Central memory CD8-positive, alpha-beta T cell (primary cell): ENCODE measurements at regions not wholly inside any gene's neighbourhood (a gene's known extent, or its start where the extent isn't known, plus 50 kb on each side); places are given as distances from the start of the nearest gene placed in this dataset.

Source experiments
- ATAC-seq: fragments of 150-1000 bp; cut with Tn5 transposase; replicated peaks from 2 replicates; pipeline ENCODE4 v1.10.0; 2022; ENCODE audit warnings: mild to moderate bottlenecking, moderate FRiP score, moderate number of reproducible peaks; ENCODE audit not compliant: poor library complexity, severe bottlenecking; ENCODE audit errors: extremely low read depth
- DNase-seq, 2 donors: peaks; one replicate each; pipeline ENCODE4 v3.0.0; 2021; ENCODE audit warnings: low spot score in 2 of 2
- H3K27ac Mint-ChIP-seq: one replicate; pipeline ENCODE4 v1.8.0; 2022; ENCODE audit warnings: low read depth, mild to moderate bottlenecking, moderate library complexity, mixed read lengths
- H3K27me3 Mint-ChIP-seq: one replicate; pipeline ENCODE4 v1.8.0; 2022; ENCODE audit warnings: mixed read lengths
- H3K36me3 Mint-ChIP-seq: one replicate; pipeline ENCODE4 v1.8.0; 2022; ENCODE audit warnings: mild to moderate bottlenecking, moderate library complexity, mixed read lengths; ENCODE audit not compliant: insufficient read depth
- H3K4me1 Mint-ChIP-seq: one replicate; pipeline ENCODE4 v1.8.0; 2022; ENCODE audit warnings: mixed read lengths
- H3K4me3 Mint-ChIP-seq: one replicate; pipeline ENCODE4 v1.8.0; 2022; ENCODE audit warnings: mild to moderate bottlenecking, moderate library complexity, mixed read lengths
- H3K9me3 Mint-ChIP-seq: one replicate; pipeline ENCODE4 v1.8.0; 2022; ENCODE audit warnings: mixed read lengths

DNA sequence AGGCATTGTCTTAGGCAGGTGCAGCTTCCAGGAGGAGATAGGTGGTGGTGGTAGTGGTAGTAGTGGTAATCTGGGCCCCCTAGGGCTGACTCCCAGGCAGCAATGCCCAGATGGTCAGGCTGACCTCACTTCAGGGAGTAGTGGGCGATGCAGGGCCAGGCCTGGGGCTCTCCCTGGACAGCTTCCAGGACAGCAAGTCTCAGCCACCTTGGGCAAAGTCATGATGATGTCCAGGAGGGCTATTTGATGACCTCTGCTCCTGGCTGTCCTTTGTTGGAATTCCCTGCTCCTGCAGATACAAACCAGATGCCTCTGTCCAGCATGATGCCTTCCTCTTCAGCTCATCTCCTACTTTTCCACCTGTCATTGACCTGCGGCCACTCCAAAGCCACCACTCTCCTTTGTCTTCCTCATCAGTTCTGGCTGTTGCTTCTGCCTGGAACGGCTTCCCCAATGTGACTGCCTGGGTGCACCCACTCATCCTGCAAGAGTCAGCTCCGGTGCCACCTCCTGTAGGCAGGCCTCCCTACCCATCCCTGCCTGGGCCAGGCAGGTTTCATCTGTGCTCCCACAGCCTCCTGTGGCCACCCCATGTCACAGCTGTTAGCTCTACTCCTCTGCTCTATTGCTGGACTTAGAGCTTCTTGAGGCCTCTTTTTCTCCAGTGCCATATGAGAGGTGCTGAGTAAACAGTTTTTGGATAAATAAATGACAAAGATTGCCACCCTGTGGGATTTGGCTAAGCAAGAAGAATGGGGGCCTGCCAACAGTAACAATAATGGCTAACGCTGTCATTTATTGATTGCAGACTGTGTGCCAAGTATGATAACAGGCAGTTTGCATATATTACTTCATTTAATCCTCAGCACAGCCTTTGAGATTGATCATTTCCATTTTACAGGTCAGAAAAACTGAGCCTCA is 172.9 kb upstream of the NECTIN1 start:
- Mint-ChIP-seq H3K27me3 (peaks cover 27% of the 10 kb centered on the region), H3K4me3 (no peak overlapping the region), H3K36me3 (peaks cover 2% of the 10 kb centered on the region), H3K27ac (no peak overlapping the region), H3K9me3 (no peaks in the 10 kb centered on the region), H3K4me1 (no peaks in the 10 kb centered on the region)
- ATAC-seq (no peak), DNase-seq (no peak)

DNA sequence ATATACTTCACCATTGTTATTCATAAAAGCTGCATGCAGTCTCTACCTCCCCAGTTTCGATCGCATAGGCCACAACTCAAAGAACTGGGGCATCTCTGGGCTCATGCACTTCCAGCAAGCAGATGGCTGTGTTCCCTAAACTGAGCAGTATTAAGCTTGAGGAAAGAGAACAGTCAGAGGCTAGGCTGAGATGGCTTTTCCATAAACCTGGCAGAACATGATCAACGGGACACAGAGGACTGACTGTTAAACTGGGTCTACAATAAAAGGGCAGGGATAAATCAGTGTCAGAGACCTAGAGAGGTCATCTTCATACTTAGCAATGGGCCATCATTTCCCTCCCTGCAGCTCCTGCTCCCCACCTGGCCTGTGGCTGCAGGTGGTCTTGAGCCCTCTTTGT is 171.0 kb upstream of the NECTIN1 start:
- DNase-seq (no peak), ATAC-seq (no peak)
- no peak overlapping the region for H3K27ac Mint-ChIP-seq
- H3K27me3 Mint-ChIP-seq = peaks cover 17% of the 10 kb centered on the region
- H3K36me3 Mint-ChIP-seq = peaks cover 2% of the 10 kb centered on the region
- no peaks in the 10 kb centered on the region for H3K4me1 Mint-ChIP-seq
- H3K9me3 Mint-ChIP-seq = no peaks in the 10 kb centered on the region
- no peak overlapping the region for H3K4me3 Mint-ChIP-seq

DNA sequence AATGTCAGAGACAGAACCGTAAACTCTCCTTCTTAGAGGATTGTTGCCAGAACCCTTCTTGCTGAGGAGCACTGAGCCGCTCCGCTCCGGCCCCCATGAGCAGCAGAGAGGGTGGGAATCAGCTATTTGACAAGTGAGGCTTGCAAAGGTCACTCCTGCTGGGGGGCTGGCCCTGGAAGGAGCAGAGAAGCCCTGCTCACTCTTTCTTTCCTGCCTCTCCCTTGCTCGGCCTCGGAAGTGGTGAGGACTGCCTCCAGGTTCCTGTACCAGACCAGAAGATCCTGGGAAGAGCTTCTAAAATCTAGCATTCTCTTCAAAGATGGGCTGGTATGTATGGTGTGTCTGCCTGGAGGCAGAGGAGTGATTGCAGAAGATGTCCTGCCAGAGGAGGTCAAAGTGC is 168.6 kb upstream of the NECTIN1 start:
- Mint-ChIP-seq H3K9me3 (no peaks in the 10 kb centered on the region), H3K4me1 (no peaks in the 10 kb centered on the region), H3K4me3 (no peak overlapping the region), H3K27me3 (peaks cover 19% of the 10 kb centered on the region), H3K36me3 (no peaks in the 10 kb centered on the region), H3K27ac (no peak overlapping the region)
- ATAC-seq (no peak), DNase-seq (no peak)

- Mint-ChIP-seq H3K9me3 (no peaks in the 10 kb centered on the region), H3K36me3 (no peaks in the 10 kb centered on the region), H3K4me1 (no peaks in the 10 kb centered on the region), H3K27ac (no peak overlapping the region), H3K4me3 (no peak overlapping the region), H3K27me3 (peaks cover 21% of the 10 kb centered on the region)
- no peak for DNase-seq
- ATAC-seq = no peak
These were observed 168.0 kb upstream of the NECTIN1 start for GRCh38 chr11:119897046-119897440.

GRCh38 chr11:119896387-119897045 is 167.5 kb upstream of the NECTIN1 start:
- H3K27ac Mint-ChIP-seq = no peak overlapping the region
- ATAC-seq = no peak
- no peaks in the 10 kb centered on the region for H3K4me1 Mint-ChIP-seq
- no peak for DNase-seq
- H3K9me3 Mint-ChIP-seq = no peaks in the 10 kb centered on the region
- H3K27me3 Mint-ChIP-seq = peaks cover 21% of the 10 kb centered on the region
- H3K36me3 Mint-ChIP-seq = no peaks in the 10 kb centered on the region
- no peak overlapping the region for H3K4me3 Mint-ChIP-seq

GRCh38 chr11:119895981-119896380 is 167.0 kb upstream of the NECTIN1 start:
- DNase-seq (no peak), ATAC-seq (no peak)
- Mint-ChIP-seq H3K36me3 (no peaks in the 10 kb centered on the region), H3K4me1 (no peaks in the 10 kb centered on the region), H3K4me3 (no peak overlapping the region), H3K27me3 (peaks cover 21% of the 10 kb centered on the region), H3K27ac (no peak overlapping the region), H3K9me3 (no peaks in the 10 kb centered on the region)

DNA sequence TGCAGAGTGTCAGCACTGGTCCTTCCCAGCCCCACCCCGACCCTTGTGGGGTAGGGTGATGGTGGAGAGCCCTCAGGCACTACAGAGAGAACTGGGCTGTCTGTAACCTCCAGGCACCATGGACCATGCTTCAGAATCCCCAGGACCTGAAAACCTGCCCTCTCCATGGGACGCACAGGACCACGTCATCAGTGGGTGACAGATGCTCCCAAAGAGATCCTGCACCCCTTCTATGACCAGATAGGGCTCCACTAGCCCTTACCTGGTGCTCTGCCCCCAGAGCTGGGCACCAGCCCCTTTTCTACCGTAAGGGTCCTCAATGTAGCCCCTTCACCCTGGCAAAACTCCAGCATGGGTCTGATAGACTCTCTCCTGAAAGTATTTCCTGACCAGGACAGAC is 165.9 kb upstream of the NECTIN1 start:
- ATAC-seq (no peak), DNase-seq (no peak)
- Mint-ChIP-seq H3K4me1 (no peaks in the 10 kb centered on the region), H3K36me3 (no peaks in the 10 kb centered on the region), H3K27ac (no peak overlapping the region), H3K4me3 (no peak overlapping the region), H3K27me3 (peaks cover 25% of the 10 kb centered on the region), H3K9me3 (no peaks in the 10 kb centered on the region)

DNA sequence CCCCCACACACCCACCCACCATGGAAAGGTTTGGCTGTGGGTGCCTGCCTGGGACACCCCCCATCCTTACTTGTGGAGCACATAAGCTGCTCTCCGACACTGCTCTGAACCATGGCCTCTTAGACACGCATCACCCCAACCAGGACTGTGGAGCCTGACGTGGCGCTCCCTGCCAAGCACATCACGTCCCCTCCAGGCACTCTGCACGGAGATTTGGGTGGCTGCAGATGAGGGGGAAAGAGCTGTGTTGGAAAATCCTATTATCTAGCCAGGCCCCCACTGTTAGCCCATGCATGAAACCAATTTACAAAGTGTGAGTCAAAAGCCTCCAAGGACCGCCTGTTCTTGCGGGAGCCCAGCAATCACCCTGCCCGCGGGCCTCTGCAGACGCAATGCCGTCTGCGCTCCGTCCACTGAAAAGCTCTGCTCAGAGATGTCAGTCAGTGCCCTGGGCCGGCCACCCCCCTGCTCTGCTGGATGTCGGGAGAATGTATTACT is 163.4 kb upstream of the NECTIN1 start:
- Mint-ChIP-seq H3K4me1 (no peaks in the 10 kb centered on the region), H3K9me3 (no peaks in the 10 kb centered on the region), H3K27ac (no peak overlapping the region), H3K27me3 (peaks cover 36% of the 10 kb centered on the region), H3K4me3 (no peak overlapping the region), H3K36me3 (no peaks in the 10 kb centered on the region)
- ATAC-seq = no peak
- no peak for DNase-seq

DNA sequence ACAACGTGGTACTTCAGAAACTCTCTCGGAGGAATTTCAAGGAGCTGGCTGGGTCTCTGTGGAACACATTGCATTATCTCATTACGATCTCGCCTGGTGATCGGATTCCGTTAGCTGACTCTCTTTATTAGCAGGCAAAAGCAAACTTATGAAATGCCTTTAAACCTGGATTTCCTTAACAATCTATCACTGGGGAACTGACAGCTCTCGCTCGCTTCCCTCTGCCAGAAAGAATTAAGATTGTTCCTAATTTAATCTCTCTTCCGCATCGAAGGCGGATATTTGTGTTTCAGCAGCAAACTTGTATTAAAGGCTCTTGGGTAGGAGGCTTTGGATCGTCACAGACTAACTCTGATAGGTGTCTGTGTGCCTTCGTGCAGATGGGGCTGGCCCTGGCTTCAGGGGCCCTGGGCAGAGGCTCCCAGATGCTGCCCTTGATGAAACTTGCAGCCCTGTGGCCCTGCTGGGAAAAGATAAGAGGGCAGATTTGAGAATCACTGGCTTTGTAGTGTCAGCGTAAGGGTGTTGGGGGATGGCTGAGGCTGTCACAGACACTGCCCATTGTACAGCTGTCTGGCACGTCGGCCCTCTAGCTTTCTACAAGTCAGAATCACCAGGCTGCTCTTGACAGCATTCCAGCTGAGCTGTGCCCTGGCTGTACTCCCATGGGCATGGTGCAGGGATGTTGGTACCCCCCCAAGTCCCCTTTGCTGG is 162.2 kb upstream of the NECTIN1 start:
- H3K9me3 Mint-ChIP-seq = no peaks in the 10 kb centered on the region

GRCh38 chr11:119890466-119890865 is 161.5 kb upstream of the NECTIN1 start:
- DNase-seq (no peak), ATAC-seq (no peak)
- Mint-ChIP-seq H3K27me3 (peaks cover 50% of the 10 kb centered on the region), H3K27ac (no peak overlapping the region), H3K36me3 (no peaks in the 10 kb centered on the region), H3K4me1 (no peaks in the 10 kb centered on the region), H3K4me3 (no peak overlapping the region), H3K9me3 (no peaks in the 10 kb centered on the region)

More for the DNA sequence above, 162.2 kb upstream of the NECTIN1 start:
- H3K27ac Mint-ChIP-seq = no peak overlapping the region
- H3K36me3 Mint-ChIP-seq = no peaks in the 10 kb centered on the region
- H3K4me3 Mint-ChIP-seq = no peak overlapping the region
- H3K4me1 Mint-ChIP-seq = no peaks in the 10 kb centered on the region
- DNase-seq (no peak), ATAC-seq (no peak)
- H3K27me3 Mint-ChIP-seq = peaks cover 46% of the 10 kb centered on the region

GRCh38 chr11:119889728-119890280 is 160.8 kb upstream of the NECTIN1 start:
- Mint-ChIP-seq H3K36me3 (no peaks in the 10 kb centered on the region), H3K9me3 (no peaks in the 10 kb centered on the region), H3K27me3 (peaks cover 50% of the 10 kb centered on the region), H3K4me3 (no peak overlapping the region), H3K27ac (no peak overlapping the region), H3K4me1 (no peaks in the 10 kb centered on the region)
- DNase-seq (no peak), ATAC-seq (no peak)

- DNase-seq (no peak), ATAC-seq (no peak)
- no peaks in the 10 kb centered on the region for H3K4me1 Mint-ChIP-seq
- H3K9me3 Mint-ChIP-seq = no peaks in the 10 kb centered on the region
- H3K4me3 Mint-ChIP-seq = no peak overlapping the region
- H3K27me3 Mint-ChIP-seq = peaks cover 50% of the 10 kb centered on the region
- no peak overlapping the region for H3K27ac Mint-ChIP-seq
- no peaks in the 10 kb centered on the region for H3K36me3 Mint-ChIP-seq
These were observed 160.1 kb upstream of the NECTIN1 start for GRCh38 chr11:119889111-119889510.
